Skin of body (tissue), 1 donor: ENCODE measurements at regions not wholly inside any gene's neighbourhood (a gene's known extent, or its start where the extent isn't known, plus 50 kb on each side); places are given as distances from the start of the nearest gene placed in this dataset.
"Not testable (repeated sequence)": the region's sequence is repeated elsewhere in the genome, so short reads cannot be mapped to it uniquely, and the experiment has no call there.

ENCODE experiments used
- DNase-seq: peaks from one replicate; lab custom pipeline; 2025; lab: John Stamatoyannopoulos, UW

DNA sequence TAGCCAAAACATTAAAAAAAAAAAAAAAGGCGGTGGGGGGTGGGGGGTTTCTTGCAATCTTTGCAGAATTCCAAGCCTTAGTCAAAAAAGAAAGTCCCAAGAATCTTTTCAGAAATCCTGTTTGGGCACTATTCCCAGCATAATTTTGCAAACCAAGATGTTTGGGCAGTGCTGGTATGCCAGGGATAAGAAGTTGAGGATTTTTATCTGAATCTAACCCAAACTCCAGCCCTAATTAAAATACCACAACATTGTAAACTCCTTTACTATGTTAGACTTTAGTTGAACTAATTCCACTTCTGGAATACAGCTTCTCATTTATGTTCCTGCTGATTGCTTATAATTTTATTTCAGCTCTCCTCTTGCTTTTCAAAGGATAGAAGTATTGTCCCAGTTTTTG lies 504.1 kb upstream of the ADGRL2 start:
- no peak for DNase-seq

DNA sequence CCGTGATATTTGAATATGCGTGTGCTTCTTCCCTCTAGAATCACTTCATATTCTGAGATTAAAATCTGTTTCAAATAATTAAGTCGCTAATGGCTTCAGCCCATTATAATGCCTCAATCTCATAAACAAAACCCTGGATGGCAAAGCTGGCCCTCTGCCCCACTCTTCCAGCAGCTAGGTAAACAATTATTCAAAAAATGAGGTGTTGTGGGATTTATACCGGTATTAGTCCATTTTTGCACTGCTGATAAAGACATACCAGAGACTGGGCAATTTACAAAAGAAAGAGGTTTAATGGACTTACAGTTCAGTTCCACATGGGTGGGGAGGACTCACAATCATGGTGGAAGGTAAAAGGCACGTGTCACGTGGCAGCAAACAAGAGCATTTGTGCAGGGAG lies 510.4 kb upstream of the ADGRL2 start:
- DNase-seq = no peak

DNA sequence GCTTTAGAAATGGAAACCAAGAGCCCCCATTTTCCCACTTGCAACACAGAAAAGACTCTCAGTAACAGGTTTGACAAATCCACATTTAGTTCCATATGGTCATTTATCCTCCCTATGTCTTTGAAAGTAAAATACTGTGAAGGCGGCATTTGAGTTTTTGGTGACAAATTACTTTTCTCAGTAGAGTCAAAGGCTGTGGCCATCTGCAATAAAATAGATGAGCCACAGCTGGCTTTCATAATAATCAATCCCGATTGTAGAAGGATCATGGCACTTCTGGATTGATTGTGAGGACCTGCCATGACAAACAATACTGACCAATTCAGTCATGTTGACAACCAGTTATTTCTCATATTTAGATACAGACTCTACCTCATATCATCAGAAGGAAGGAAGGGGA lies 512.0 kb upstream of the ADGRL2 start:
- DNase-seq = no peak

DNA sequence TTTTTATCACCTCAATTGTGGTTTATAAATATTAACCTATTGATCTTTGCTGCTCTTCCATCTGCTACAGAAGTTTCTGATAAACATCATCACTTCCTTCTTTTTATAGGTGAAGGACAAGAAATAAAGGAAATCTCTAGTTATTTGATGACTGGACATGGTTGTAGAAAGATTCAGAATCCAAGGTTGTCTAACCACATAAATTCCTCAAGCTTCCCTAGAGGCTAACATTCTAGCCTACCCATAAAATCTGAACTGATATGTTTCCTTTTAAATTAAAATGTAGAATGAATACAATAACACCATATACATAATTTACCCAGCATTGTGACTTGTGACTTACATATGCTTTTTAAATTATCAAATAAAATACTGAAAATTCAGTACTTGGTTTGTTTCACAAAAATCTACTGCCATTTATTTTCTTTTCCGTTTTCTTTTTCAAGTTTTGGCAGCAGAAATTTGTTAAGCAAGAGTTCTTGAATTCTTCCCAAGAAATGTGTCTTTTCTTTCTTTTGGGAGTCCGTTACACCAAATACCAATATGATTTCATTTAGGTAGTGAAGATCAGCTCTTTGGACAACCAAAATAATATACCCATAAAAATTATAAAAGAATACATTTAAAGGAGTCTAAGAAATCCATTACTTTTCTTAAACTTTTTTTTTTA lies 513.2 kb upstream of the ADGRL2 start:
- no peak for DNase-seq

DNA sequence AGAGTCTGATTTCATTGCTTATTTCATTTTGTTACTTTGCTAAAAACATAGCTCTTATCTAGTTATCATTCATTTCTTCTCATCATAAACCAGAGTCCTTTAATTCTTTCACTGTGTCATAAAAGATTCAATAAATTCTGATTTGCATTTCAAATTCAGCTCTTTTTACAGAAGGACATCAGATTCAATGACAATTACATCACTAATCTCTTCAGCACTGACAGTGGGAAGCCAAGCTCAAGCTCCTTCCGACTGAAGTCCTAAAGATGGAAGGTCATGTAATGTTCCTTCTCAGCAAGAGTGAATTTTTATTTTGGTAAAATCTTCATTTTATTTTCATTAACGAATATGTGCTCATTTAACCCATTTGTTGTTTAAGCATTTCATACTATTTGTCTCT lies 530.7 kb upstream of the ADGRL2 start:
- DNase-seq = no peak

DNA sequence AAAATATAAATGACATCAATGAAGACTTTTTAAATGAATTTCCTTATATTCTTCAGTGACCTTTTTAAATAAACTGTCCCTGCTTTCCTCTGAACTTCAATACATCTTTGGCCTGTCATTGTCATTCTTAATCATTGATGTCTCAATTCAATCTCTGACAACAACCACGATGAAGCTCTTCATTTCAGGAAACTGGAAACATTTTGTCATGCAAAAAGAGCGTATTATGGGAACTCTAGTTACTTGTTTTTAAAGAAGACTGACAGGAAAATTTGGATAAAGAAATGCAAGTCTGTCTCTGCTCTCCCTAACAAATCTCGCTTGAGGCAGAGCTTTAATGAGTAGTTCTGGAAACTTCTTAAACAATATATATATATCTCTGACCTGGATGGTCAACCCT lies 535.8 kb upstream of the ADGRL2 start:
- DNase-seq = no peak

DNA sequence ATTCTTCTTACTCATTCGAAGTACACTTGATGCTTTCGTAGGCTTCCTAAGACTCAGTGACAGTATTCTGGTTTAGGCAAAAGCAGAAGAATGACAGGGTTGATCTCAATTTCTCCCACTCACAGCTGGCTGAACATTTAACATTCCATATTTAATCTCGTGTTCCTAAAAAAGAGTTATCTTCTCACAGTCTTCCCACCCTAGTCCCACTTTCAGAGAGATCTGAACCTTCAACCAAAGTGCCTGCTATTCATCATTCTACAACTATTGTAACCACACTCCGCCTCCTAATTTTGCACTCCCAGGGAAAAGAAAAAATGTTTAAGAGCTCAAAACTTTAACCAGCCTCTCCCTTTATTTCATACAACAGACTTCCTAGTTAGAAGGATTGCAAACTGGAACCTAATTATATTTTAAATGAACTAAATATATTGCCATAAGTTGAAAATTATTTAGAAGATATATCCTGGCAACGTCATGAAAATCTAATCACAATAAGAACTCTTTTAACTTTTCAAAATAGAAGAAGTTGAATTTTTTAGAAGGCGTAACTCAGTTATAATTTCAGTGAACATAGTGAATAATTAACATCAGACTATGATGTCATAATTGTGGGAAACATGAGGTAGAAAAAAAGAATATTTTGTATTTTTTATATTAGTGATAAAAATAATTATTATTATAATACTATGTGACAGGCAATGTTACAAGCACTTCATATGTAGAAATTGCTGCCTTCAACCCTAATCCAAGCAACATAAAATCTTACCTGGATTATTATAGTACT lies 540.9 kb upstream of the ADGRL2 start:
- no peak for DNase-seq

DNA sequence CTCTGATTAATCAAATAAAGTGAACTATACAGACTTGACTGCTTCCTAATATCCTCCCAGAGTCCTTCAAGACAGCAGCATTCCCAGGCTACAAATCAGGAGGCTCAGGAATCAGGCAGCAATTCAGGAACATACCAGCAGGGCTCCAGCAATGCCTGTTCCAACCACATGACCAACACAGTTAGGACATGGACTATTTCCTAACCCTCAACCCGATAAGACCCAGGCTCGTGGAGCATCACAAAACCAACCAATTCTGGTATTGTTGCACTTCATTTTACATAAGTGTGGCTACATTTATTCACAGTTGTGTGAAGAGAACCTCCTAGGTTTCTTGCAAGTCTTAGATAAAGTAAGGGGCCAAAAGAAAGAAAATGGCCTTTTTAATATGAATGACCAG lies 546.2 kb upstream of the ADGRL2 start:
- DNase-seq = no peak

DNA sequence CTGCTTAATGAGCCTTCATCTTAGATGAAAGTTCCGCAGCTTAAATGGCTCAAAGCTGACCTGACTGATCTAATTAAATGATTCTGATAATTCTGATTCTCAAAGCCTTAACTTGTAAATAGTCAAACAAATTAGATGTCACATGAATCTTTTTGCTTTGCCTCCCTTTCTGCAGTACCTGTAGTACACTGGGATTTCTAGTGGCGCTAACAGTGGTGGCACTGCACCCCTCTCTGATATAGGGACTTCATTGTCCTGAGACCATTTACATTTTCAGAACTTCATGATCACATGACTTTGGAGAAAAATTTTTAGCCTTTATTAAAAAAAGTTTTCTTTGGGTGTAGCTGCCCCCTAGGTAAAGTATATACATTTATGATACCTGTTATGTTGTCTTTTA lies 546.7 kb upstream of the ADGRL2 start:
- DNase-seq = no peak

DNA sequence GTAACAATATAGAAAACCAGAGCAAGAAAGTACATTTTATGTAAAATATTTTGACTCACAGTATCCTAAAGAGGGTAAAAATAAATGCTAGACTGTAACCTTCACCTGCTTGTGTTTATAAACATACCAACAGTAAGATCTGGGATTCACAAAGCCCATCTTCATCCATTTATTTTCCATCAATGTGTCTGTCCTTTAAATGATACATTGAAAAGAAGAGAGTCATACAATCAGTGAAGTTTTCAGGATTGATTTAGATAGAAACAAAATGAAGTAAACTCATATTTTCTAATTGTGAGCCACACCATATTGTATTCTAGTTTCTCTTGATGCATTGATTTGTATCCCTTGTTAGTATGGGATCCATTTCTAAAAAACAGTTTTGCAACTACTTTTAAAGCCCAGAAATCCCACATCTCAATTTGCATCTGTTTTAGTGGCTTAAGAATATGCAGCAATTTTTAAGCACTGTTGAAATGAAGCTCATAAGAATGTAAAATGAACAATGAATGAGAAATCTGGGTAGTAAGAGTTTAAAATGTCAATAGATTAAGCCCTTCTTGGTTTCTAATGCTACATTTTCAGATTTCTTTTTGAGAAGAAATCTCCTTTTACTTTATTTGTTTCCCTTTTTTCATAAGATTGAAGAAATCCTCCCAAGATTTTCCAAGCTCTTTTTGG lies 548.1 kb upstream of the ADGRL2 start:
- DNase-seq = no peak

DNA sequence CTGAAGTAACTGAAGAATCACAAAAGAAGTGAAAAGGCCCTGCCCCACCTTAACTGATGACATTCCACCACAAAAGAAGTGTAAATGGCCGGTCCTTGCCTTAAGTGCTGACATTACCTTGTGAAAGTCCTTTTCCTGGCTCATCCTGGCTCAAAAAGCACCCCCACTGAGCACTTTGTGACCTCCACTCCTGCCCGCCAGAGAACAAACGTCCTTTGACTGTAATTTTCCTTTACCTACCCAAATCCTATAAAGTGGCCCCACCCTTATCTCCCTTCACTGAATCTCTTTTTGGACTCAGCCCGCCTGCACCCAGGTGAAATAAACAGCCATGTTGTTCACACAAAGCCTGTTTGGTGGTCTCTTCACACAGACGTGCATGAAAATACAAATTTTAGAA lies 549.9 kb upstream of the ADGRL2 start:
- not testable (repeated sequence) for DNase-seq

DNA sequence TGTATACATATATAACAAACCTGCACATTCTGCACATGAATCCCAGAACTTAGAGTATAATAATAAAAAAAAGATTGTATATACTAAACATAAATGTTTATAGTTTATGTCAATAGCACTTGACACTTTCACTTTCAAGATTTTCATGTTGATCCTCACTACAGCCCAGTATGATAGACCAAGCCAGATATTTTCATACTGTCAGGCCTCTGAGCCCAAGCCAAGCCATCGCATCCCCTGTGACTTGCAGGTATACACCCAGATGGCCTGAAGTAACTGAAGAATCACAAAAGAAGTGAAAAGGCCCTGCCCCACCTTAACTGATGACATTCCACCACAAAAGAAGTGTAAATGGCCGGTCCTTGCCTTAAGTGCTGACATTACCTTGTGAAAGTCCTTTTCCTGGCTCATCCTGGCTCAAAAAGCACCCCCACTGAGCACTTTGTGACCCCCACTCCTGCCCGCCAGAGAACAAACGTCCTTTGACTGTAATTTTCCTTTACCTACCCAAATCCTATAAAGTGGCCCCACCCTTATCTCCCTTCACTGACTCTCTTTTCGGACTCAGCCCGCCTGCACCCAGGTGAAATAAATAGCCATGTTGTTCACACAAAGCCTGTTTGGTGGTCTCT lies 555.5 kb upstream of the ADGRL2 start:
- DNase-seq = not testable (repeated sequence)

DNA sequence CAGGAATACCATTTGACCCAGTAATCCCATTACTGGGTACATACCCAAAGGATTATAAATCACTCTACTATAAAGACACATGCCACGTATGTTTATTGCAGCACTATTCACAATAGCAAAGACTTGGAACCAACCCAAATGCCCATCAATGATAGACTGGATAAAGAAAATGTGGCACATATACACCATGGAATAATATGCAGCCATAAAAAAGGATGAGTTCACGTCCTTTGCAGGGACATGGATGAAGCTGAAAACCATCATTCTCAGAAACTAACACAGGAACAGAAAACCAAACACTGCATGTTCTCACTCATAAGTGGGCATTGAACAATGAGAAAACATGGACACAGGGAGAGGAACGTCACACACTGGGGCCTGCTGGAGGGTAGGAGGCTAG lies 556.1 kb upstream of the ADGRL2 start:
- not testable (repeated sequence) for DNase-seq

DNA sequence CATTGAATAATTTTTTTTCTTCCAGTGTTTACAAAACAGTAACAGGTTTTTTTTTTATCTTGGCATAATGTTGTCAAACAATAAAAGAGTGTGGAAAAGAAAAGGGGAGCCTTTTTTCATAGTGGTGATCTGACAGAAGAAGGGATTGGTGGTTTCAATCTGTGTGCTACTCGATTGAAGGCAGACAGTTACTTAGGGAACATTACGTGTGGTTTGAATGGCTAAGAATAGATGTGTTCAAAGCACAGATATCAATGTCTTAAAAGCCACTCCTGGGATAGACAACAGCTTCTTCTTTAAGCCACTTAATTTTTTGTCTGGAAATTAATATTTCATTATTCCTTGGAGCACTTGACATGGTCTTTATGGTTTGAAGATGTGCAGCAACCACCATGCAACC lies 558.6 kb upstream of the ADGRL2 start:
- DNase-seq = no peak

DNA sequence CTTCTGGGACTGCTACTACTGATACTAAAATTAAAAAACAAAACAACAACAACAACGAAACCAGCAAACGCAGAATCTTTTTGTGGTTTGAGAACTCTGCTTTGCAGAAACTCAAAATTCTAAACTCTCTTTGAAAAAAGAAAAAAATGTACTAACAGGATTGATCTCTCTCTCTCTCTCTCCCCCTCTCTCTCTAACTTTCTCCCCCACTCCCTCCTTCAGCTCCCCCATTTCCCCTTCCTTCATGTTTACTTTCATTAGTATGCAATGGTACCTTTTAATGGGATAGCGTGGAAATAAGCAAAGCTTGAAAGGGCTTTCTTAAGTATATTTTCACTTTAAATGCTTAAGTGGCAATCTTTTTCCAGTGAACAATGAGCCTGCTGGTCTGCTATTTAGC lies 562.6 kb upstream of the ADGRL2 start:
- DNase-seq = no peak

DNA sequence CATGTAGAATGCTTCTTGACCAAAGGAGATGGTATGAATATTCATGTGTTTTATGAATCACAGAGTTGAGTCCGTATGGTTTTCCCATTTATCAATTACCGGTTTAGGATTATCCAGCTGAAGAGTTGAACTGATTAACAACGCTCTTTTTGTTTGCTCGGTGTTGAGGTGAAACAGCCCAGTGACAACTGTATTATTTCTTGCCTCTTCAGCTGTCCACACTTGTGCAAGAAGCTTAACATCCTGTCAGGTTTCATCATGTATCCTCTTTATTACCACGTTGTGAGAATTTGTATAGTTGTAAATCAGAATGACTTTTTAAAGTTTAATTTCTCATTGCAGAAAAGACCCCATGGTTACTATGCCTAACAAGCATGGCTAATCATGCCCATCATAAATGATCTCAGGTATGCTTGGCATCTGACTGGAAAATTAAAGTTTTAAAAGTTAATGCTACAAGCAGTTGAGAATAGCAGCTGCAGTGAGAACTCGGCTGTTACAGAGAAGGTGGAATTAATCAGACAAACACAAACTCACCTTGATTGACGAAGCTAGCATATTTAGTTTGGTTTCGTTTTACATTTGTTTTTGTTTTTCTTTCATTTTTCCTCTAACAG lies 563.2 kb upstream of the ADGRL2 start:
- no peak for DNase-seq

DNA sequence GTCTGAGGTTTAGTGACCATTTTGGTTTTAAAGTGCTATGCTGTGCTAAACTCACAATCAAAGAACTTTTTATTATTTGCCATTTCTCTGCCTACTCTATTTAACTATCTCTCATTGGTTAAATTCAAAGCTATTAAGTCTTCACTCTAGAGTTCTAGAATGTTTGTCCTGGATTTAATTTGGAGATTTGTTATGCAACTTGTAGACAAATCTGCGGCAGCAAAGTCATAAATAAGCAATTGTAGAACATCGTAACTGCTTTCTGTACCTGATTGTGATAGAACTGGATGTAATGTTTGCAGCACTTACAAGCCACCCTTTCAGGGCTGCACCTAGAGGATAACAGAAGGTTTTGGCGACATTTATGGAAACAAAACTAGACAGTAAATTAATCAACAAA lies 566.5 kb upstream of the ADGRL2 start:
- DNase-seq = no peak

DNA sequence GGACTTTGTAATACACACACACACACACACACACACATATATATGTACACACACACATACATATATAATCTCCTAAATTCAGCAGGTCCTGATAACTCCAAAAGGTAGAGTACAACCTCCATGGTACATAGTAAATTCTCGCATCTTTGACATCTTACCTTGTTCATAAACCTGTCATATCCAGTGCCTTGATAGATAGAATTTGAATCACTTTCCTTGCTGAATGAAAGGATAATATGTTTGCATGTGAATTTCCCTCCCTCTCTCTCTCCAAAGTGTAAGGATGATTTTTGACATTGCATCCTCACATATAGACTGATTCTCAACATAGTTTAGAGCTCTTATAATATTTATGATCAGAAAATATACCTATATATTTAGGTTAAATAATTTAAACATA lies 567.1 kb upstream of the ADGRL2 start:
- no peak for DNase-seq

DNA sequence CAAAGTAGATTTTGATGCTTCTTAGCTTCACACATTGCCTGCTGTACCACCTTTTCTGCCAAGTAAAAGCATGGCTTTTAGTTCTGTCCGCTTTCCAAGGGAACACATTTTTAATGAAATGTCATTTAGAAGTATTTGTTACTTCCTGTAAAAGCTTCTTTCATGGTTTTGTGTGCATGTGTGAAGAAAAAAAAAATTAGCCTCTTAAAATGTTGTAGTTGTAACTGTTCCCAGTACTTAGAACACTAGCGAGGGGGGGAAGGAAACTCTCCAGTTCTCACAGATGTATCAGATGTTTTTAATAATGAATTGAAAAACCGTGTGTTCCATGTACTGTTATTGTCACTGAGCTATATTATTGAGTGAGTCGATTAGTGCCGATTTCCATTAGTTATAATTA lies 568.3 kb upstream of the ADGRL2 start:
- DNase-seq = no peak

DNA sequence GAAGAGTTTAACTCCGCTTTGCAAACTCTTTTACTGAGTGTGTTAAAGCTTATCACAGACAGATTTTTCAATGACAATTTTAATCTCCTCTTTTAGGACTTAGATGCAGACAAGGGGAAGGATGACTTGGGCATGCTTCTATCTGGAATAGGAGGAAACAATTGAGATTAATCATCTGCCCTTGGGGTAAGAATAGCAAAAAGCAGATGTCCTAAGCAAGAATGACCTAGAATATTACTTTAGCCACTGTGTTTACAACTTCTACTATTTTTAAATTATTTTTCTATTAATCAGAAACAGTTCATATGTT lies 569.0 kb upstream of the ADGRL2 start:
- DNase-seq = no peak

DNA sequence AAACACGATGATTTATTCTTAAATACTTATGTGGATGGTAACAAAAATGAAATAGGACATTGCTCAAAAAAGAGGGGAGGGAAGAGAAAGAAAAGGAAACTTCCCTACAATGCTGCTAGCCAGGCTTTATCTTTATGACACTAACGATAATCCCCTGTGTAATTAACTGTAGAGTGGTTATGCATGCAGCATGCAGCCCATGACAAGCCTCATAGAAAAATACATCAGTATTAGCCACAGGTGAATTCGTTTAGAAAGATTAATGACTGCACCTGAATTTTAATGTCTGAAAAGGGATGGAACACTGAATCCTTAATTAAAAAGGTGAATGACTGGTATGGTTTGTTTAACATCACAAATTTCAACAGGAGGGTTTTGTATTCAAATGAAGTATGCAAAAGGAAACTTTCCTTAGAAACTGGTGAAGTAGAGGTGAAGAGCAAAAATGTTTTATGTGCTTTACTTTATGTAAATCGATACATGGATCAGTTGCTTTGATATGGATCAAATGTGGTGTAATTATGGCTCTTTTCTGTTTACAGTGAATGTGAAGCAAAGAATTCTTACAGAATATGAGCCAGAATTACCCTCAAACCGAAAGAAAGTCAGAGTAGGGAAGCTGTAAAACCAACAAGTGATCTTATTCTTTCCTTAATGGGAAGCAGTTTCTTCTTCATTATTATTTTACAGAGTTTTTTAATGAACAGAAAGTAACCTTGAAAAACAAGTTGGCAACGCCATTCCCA lies 569.6 kb upstream of the ADGRL2 start:
- DNase-seq = no peak
